Neural progenitor cell (in vitro differentiated cells): ENCODE measurements at regions not wholly inside any gene's neighbourhood (a gene's known extent, or its start where the extent isn't known, plus 50 kb on each side); places are given as distances from the start of the nearest gene placed in this dataset.

Source experiments
- CTCF ChIP-seq: fragments of 200-600 bp; sonication (generic); IDR thresholded peaks from 2 replicates; pipeline ENCODE4 v1.5.1; 2017; ENCODE audit warnings: antibody characterized with exemption, mild to moderate bottlenecking
- EZH2 ChIP-seq: fragments of 200-600 bp; sonication (generic); IDR thresholded peaks from 2 replicates; pipeline ENCODE4 v1.6.1; 2017; ENCODE audit warnings: antibody characterized with exemption, mild to moderate bottlenecking, moderate library complexity
- EZH2phosphoT487 ChIP-seq: fragments of 200-600 bp; sonication (generic); IDR thresholded peaks from 2 replicates; pipeline ENCODE4 v1.6.1; 2017; ENCODE audit warnings: antibody characterized with exemption

- TF ChIP-seq CTCF (no peak), EZH2 (no peak), EZH2phosphoT487 (no peak)
Observed at GRCh38 chr17:71937914-71938313, 182.9 kb upstream of the SOX9 start.
